ENCODE measurements at regions not wholly inside any gene's neighbourhood (a gene's known extent, or its start where the extent isn't known, plus 50 kb on each side); places are given as distances from the start of the nearest gene placed in this dataset.

GRCh38 chr2:61588566-61588965 is 50.4 kb upstream of the XPO1 start:
- TF ChIP-seq CTCF (IDR thresholded peaks at IDR 0.05; ENCODE audit: low read depth, low read length, missing input control) (no peak), MAX (IDR thresholded peaks at IDR 0.05) (no peak), REST (IDR thresholded peaks at IDR 0.05) (no peak)

Data from liver (tissue), 2 donors.